IPS DF 4.7 (cell line): ENCODE measurements at regions not wholly inside any gene's neighbourhood (a gene's known extent, or its start where the extent isn't known, plus 50 kb on each side); places are given as distances from the start of the nearest gene placed in this dataset.
"Not testable (repeated sequence)": the region's sequence is repeated elsewhere in the genome, so short reads cannot be mapped to it uniquely, and the experiment has no call there.

Source experiments
- DNase-seq: peaks from one replicate; pipeline ENCODE4 v3.0.0-alpha.2; 2013; ENCODE audit warnings: low spot score; ENCODE audit errors: extremely low read depth

DNA sequence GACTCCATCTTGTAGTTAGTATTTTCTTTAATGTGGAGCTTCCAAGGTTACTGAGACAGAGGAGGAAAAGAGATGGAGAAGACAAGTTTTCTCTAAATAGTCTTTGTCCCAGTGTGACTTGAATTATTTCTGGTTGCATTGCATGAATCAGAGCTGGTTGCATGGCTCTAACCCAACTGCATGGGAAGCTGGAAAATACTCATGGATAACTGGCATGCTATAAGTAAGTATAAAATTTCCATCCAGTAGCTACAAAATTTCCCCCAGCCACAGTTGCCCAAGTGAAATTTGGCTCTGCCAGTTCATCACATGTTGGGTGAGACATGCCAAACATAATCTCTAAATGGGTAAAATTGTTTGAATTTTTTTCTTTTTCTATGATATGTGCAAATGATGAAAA is 1161.5 kb downstream of the CDH11 start:
- DNase-seq, result no peak

- DNase-seq, result no peak
Measured at GRCh38 chr16:63947022-63947421, 1174.8 kb downstream of the CDH11 start.

- no peak for DNase-seq
Measured at GRCh38 chr16:63945806-63946205, 1176.1 kb downstream of the CDH11 start.

- no peak for DNase-seq
Measured at GRCh38 chr16:63943566-63943965, 1178.3 kb downstream of the CDH11 start.

DNA sequence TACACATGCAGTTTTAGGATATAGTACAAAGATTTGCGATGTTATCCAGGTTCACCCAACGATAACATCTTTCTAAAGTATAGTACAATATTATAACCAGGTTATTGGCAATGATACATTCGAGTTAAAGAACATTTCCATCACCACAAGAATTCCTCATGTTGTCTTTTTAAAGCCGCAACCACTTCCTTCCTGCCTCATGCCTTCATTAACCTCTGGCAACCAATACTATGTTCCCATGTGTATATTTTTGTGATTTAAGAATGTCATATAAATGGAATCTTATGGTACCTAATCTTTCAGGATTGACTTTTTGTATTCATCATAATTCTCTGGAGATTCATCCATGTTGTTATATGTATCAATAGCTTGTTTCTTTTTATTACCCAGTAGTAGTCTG is 1183.2 kb downstream of the CDH11 start:
- no peak for DNase-seq

DNA sequence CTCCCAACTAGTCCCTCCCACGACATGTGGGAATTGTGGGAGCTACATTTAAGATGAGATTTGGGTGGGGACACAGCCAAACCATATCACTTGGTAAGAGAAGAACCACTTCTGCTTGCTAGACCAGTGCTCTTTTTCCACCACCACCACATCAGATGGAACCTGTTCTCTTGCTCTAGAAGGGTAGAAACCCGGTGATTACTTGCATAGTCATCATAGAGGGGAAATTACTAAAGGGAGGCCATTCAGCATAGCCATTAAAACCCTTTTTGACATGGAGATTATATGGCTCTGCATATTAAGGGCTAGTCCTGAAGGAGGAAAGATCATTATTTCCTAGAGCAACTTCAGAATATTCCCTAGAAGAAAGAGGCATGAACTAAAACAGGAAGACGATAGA is 1188.0 kb downstream of the CDH11 start:
- peak; percentile 9 for DNase-seq

GRCh38 chr16:63928421-63928820 is 1193.4 kb downstream of the CDH11 start:
- DNase-seq, result no peak

DNA sequence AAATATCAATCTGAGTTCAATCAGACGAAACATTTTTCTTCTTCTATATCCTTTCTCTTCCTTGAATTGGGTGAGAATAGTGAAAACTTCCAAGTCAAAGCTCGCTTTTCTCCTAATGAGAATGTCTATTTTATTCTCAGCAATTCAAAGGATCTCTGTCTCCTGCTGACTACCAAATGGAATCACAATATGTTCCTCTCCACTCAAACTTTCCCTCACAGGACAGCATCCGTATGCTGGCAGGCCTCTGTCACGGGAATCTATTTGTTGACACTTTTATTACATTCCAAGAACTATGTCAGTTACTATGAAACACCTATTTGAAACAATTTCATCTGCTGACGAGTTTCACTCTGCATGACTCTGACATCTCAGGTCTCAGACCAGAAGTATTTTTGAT is 1196.6 kb downstream of the CDH11 start:
- no peak for DNase-seq

DNA sequence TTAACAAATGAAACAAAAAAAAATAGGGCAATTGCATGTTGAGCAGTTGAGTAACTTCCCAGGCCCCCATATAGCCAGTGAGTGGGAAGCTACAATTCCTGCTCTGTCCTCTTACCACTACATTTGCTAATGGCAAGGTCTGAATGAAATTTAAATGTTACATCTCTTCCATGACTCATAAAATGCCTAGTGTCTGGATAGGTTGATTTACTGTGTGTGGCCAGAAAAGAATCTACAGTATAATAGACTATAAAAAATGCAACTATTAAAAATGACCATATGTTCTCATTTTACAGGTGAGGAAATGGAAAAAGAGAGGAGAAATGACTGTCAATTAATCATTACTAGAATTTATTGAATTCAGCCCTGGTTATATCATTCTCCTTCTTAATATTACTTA is 1199.3 kb downstream of the CDH11 start:
- no peak for DNase-seq

DNA sequence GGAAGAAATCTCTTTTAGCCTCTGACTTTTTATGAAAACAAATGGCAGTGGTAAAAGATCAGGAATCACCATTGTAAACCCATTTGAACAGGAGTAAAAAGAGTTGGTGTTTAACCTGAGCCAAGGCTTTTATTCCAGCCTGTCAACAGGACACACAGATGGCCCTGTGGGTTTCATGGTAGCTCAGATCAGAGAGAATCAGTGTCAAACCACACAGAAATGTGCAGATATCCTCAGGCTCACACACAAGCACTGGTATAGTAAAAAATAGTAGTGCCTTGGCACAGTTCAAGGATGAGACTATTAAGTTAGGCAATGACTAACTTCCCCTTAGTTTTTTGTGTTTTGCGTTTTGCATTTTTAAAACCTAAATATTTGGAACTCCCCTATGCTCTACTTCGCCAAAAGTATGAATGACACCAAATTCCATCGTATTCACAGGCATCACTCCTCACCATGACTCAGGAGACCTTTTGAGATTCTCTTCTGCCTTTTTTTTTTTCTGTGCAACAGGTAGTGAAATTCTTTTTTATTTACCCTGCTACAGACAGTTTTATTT is 1200.0 kb downstream of the CDH11 start:
- DNase-seq, result no peak

DNA sequence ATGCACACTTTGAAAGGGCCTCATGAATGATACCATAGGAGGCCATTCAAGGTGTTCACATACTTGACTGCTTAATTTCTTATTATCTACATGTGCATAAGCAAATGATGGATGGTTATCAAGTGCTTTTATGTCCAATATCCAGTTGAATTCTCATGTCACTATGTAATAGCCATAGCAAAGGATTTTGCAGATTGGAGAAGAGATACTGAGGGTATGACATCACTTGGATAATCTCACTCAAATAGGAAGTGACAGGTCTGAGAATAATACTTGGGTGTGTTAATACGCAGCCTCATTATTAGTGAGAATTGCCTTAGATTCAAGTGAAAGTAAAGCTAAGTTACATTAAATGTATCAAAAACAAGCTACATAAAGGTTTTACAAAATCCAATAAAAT is 1208.6 kb downstream of the CDH11 start:
- DNase-seq, result no peak

GRCh38 chr16:63907251-63907650 is 1214.6 kb downstream of the CDH11 start:
- DNase-seq, result no peak

DNA sequence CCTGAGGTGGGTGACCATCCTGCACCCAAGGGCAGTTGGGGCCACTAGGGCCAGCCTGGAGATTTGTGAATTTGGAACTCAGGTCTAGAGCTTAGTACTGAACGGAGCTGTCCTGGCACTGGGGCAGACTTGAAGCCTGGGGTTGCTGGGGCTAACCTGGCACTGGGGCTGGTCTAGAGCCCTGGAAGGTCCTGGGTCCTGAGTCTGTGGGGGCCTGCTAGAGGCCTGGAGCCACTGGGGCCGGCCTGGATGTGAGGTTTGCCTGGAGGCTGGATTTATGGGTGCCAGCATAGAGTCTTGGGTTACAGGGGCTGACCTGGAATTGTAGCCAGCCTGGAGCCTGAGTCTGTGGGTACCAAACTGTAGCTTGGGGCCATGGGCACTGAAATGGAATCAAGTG is 1216.9 kb downstream of the CDH11 start:
- DNase-seq, result no peak

DNA sequence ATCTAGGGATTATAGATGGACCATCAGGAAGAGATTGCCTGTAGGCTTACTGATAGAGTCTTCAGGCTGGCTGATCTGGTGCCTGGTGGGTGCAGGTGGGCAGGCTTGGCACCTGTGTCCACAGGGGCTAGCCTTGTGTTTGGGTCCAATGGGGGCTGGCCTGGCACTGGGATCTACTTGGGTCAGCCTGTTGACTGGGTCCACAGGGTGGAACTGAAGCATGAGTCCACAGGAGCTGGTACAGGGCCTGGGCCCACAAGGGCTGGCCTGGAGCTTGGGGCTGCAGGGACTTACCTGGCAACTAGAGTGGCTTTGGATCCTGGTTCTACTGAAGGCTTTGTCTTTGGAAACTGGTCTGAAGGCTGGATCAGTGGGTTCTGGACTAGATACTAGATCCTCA is 1217.7 kb downstream of the CDH11 start:
- DNase-seq, result no peak

GRCh38 chr16:63896383-63897109 is 1225.3 kb downstream of the CDH11 start:
- DNase-seq, result no peak

DNA sequence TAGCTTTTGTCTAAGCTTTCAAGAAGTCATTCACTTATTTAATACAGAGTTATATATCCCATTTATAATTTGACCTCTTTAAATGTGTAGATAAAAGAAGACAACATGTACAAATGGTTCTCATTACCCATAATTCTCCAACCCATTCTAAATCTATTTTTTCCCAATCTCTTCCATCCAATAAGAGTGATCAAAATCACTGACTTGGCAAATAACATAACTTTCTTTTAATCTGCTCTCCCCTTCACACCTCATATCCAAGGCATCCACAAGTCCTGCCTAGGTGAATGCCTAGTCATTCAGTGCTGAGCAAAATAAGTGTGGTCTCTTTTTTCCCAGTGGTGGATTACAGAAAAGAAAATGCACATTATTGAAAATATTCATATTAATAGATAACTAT is 1231.1 kb downstream of the CDH11 start:
- no peak for DNase-seq

DNA sequence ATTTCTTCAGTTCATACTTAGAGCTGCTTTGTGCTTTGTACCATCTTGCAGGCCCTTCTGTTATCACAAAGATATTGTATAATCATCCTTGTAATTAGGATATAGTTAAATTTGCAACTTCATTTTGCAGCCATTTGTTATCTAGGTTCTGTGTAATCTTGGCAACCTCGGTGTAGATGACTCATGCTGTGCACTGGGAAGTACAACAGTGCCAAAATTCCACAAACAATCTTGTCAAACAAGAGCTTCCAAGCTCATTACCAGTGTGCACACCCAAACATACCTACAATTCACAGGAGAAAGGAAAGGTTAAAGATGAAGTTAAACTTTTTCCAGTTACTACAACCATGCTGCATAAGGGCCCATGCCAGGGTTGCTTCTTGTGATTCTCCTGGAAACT is 1231.8 kb downstream of the CDH11 start:
- no peak for DNase-seq

GRCh38 chr16:63883091-63883490 is 1238.8 kb downstream of the CDH11 start:
- DNase-seq, result no peak

- no peak for DNase-seq
Measured at GRCh38 chr16:63882576-63882975, 1239.3 kb downstream of the CDH11 start.

DNA sequence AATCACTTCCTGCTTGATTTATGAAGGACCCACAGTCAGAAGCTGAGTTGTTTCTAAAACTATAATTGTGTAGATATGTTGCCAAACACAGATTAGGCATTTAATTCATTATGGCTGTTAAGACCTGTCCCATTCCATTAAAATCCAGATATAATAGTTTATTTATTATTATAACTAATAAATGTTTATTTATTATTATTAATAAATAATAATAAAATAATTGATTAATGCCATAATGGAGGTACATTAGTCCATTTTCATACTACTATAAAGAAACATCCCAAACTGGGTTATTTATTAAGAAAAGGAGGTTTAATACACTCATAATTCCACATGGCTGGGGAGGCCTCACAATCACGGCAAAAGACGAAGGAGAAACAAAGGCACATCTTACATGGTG is 1240.9 kb downstream of the CDH11 start:
- DNase-seq, result no peak

DNA sequence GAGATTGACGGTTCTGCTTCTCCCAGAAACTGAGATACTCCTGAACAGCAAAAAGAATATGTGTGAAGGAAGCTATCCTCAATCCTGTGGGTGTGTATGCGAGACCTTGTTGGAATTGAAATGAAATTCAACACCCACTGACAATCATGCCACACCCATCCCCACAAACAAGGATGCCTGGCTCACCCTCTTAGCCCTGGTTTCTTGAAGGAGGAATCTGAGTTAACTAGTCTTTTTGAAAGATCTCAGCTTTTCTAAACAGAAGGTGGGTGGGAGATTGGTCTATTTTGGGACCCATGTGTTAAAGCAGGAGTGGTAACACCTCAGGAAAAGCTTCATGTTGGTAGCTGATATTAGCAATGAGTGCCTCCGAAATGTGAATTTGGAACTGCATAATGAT is 1244.5 kb downstream of the CDH11 start:
- DNase-seq, result no peak

DNA sequence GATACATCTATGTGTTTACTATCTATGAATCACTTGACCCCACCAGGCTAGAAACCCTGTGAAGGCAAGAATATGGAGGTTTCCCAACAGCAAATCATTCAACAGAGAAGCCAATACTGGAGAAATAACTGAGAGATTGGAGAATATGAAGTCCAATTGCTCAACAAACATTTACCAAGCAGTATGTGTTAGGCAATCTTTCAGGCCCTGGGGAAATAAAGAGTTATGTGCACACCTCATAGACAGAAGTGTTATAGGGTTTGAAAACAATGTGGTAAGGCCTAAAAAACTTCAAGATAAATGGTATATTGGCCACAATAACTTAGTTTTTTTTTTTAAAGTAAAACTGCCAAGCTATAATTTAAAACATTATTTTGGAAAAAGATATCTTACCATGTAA is 1245.8 kb downstream of the CDH11 start:
- DNase-seq, result no peak

GRCh38 chr16:63860700-63861099 is 1261.2 kb downstream of the CDH11 start:
- DNase-seq, result not testable (repeated sequence)

- no peak for DNase-seq
Measured at GRCh38 chr16:63856537-63856936, 1265.3 kb downstream of the CDH11 start.
